K562 (cell line): ENCODE measurements at regions not wholly inside any gene's neighbourhood (a gene's known extent, or its start where the extent isn't known, plus 50 kb on each side); places are given as distances from the start of the nearest gene placed in this dataset.

Experiments
- ATAC-seq: fragments of 200-7000 bp; cut with Tn5 transposase; 3 replicates; pipeline ENCODE4 v1.9.1; 2020; ENCODE audit warnings: moderate library complexity
- BruUV-seq: library from RNA; stranded (reverse); fragments of 400-500 nt; replicated peaks from 2 replicates; lab custom pipeline; 2021; lab: Mats Ljungman, UMichigan
- CTCF ChIA-PET: fragments of 300-600 bp; formaldehyde crosslinking; extraction: SDS; loops from one replicate; lab custom pipeline; 2021; ENCODE audit warnings: low intra/inter-chr PET ratio; lab: Yijun Ruan, JAX
- POLR2A ChIA-PET: fragments of 300-600, 350-650 bp; sonication (Branson Sonifier 250); formaldehyde crosslinking; extraction: SDS; loops from one replicate; lab custom pipeline; 2021; ENCODE audit warnings: antibody characterized with exemption, inconsistent platforms; lab: Yijun Ruan, JAX
- DNase-seq, 4 experiments: peaks; one replicate each; pipeline versions ENCODE4 v3.0.0 to v3.0.0-alpha.2; 2011 to 2018; ENCODE audit warnings: low spot score in 3 of 4, mixed read lengths in 3 of 4; ENCODE audit errors: extremely low read depth in 1 of 4
- FAIRE-seq: peaks from 2 replicates; lab custom pipeline; 2011; peaks lifted over from hg19 to GRCh38; lab: Jason Lieb, UNC
- H2AFZ ChIP-seq: 2 replicates; pipeline ENCODE4 v1.6.0; 2011; ENCODE audit warnings: low read depth, low read length, control low read depth, inconsistent platforms
- H3K27ac ChIP-seq: fragments of 200-600 bp; 3 replicates; pipeline ENCODE4 v1.8.0; 2011; ENCODE audit warnings: low read depth, mild to moderate bottlenecking, control low read depth, inconsistent platforms, low read length, moderate library complexity, mixed read lengths; ENCODE audit errors: extremely low read depth
- H3K27me3 ChIP-seq, 2 experiments: fragments of 300-600 bp in 1 of 2; 2 replicates in 1 of 2; 3 replicates in 1 of 2; pipeline versions ENCODE4 v1.6.0 to v1.8.0; 2011; ENCODE audit warnings: inconsistent platforms in 2 of 2, low read length in 2 of 2, mild to moderate bottlenecking in 1 of 2, mixed read lengths in 1 of 2, moderate library complexity in 1 of 2; ENCODE audit not compliant: control insufficient read depth in 2 of 2, insufficient read depth in 2 of 2
- H3K36me3 ChIP-seq: fragments of 300-600 bp; 3 replicates; pipeline ENCODE4 v1.8.0; 2011; ENCODE audit warnings: mild to moderate bottlenecking, low read length, inconsistent platforms; ENCODE audit not compliant: control insufficient read depth, insufficient read depth
- H3K4me1 ChIP-seq, 2 experiments: fragments of 200-600 bp in 1 of 2; replicated peaks in 1 of 2; 2 replicates in 1 of 2; 3 replicates in 1 of 2; pipeline versions ENCODE4 v1.5.1 to v1.8.0; 2011; ENCODE audit warnings: inconsistent platforms in 2 of 2, low read length in 2 of 2, mild to moderate bottlenecking in 1 of 2, mixed read lengths in 1 of 2, moderate library complexity in 1 of 2; ENCODE audit not compliant: control insufficient read depth in 2 of 2, insufficient read depth in 2 of 2
- H3K4me2 ChIP-seq: 2 replicates; pipeline ENCODE4 v1.6.1; 2011; ENCODE audit warnings: low read length, control low read depth, inconsistent platforms, mixed read lengths; ENCODE audit not compliant: insufficient read depth
- H3K4me3 ChIP-seq: fragments of 200-600 bp; sonication (generic), shearing (Covaris generic); 2 replicates; pipeline ENCODE4 v1.5.1; 2016; ENCODE audit warnings: control low read depth, inconsistent platforms
- H3K79me2 ChIP-seq: fragments of 200-600 bp; 3 replicates; pipeline ENCODE4 v1.8.0; 2011; ENCODE audit warnings: low read length, inconsistent platforms; ENCODE audit not compliant: control insufficient read depth, insufficient read depth
- H3K9ac ChIP-seq, 2 experiments: 2 replicates each; pipeline versions ENCODE4 v1.6.0 to v1.6.1; 2011; ENCODE audit warnings: low read depth in 2 of 2, low read length in 2 of 2, control low read depth in 1 of 2, inconsistent platforms in 1 of 2, mild to moderate bottlenecking in 1 of 2, mixed read lengths in 1 of 2; ENCODE audit not compliant: insufficient read depth in 1 of 2
- H3K9me1 ChIP-seq: one replicate; pipeline ENCODE4 v1.6.0; 2011; ENCODE audit warnings: inconsistent platforms, mild to moderate bottlenecking, low read length, moderate library complexity; ENCODE audit not compliant: control insufficient read depth, insufficient read depth
- H3K9me3 ChIP-seq: replicated peaks from 2 replicates; pipeline ENCODE4 v1.5.1; 2011; ENCODE audit warnings: low read depth, low read length, inconsistent platforms; ENCODE audit not compliant: control insufficient read depth, insufficient read depth
- H4K20me1 ChIP-seq: replicated peaks from 2 replicates; pipeline ENCODE4 v1.6.1; 2011; ENCODE audit warnings: low read length, inconsistent platforms, mixed read lengths; ENCODE audit not compliant: control insufficient read depth, insufficient read depth
- BRCA1 ChIP-seq, 2 experiments: fragments of 450-650 bp in 1 of 2; sonication (generic) in 1 of 2; formaldehyde crosslinking in 1 of 2; IDR thresholded peaks; 2 replicates each; pipeline versions ENCODE4 v1.5.0 to v1.6.1; 2017 to 2020; ENCODE audit warnings: mild to moderate bottlenecking in 1 of 2, missing genetic modification reagents in 1 of 2
- CHD2 ChIP-seq: IDR thresholded peaks from 2 replicates; pipeline ENCODE4 v1.6.1; 2011; ENCODE audit warnings: low read depth, low read length
- MCM2 ChIP-seq: fragments of 450-650 bp; IDR thresholded peaks from 2 replicates; pipeline ENCODE4 v1.6.1; 2017; ENCODE audit warnings: low read depth, mild to moderate bottlenecking
- MYC ChIP-seq, 2 experiments: fragments of 250-450 bp in 1 of 2; sonication (Bioruptor Pico) in 1 of 2; IDR thresholded peaks; 2 replicates each; pipeline versions ENCODE4 v1.5.1 to v1.6.1; 2012 to 2021; ENCODE audit warnings: low read depth in 2 of 2, borderline replicate concordance in 1 of 2, improper control_type of control experiment in 1 of 2, low read length in 1 of 2, mild to moderate bottlenecking in 1 of 2, moderate library complexity in 1 of 2
- NFATC3 ChIP-seq: fragments of 450-650 bp; IDR thresholded peaks from 2 replicates; pipeline ENCODE4 v1.6.1; 2017; ENCODE audit warnings: mild to moderate bottlenecking
- RFX1 ChIP-seq: fragments of 450-650 bp; IDR thresholded peaks from 2 replicates; pipeline ENCODE4 v1.6.1; 2016; ENCODE audit warnings: mild to moderate bottlenecking, moderate library complexity
- TEAD4 ChIP-seq, 2 experiments: sonication (generic) in 1 of 2; formaldehyde crosslinking in 1 of 2; IDR thresholded peaks; 2 replicates each; pipeline versions ENCODE4 v1.6.1 to v1.8.0; 2012 to 2022; ENCODE audit warnings: borderline replicate concordance in 1 of 2, inconsistent platforms in 1 of 2, low read length in 1 of 2, mild to moderate bottlenecking in 1 of 2, missing genetic modification reagents in 1 of 2
- ZNF143 ChIP-seq: sonication (generic); formaldehyde crosslinking; IDR thresholded peaks from 2 replicates; pipeline ENCODE4 v1.9.0; 2022; ENCODE audit warnings: mild to moderate bottlenecking, missing genetic modification reagents
- WGBS: fragments of 100-300 bp; shearing (Covaris generic); methylation state at CpG from one replicate; pipeline ENCODE4 v1.1.6; 2016; ENCODE audit warnings: low coverage, mixed read lengths; ENCODE audit not compliant: insufficient coverage; ENCODE audit errors: missing lambda C conversion rate; 5-methylcytosine and 5-hydroxymethylcytosine counted together
- in situ Hi-C: fragments of 300-500 bp; cut with MboI; formaldehyde crosslinking; loops from 4 replicates; pipeline ENCODE4 v1.15.0; 2018; ENCODE audit warnings: inconsistent platforms, mixed read lengths
- intact Hi-C: fragments of 100-400 bp; cut with micrococcal nuclease; formaldehyde crosslinking; loops from 2 replicates; pipeline ENCODE4 v1.14.2; 2022

- TF ChIP-seq TEAD4 (IDR thresholded peaks at IDR 0.05; ENCODE audit: low read length): no peak
- no peak for TF ChIP-seq TEAD4 (CRISPR knock-in tag; IDR thresholded peaks at IDR 0.05; ENCODE audit: borderline replicate concordance)
- TF ChIP-seq BRCA1 (IDR thresholded peaks at IDR 0.05): no peak
- TF ChIP-seq BRCA1 (CRISPR knock-in tag; IDR thresholded peaks at IDR 0.05): no peak
- TF ChIP-seq ZNF143 (CRISPR knock-in tag): no peak
- no peak for TF ChIP-seq CHD2
- no peak for TF ChIP-seq MCM2
- TF ChIP-seq NFATC3: no peak
Observed at GRCh38 chr16:75854152-75854551, 127.9 kb upstream of the CPHXL start (continued).

DNA sequence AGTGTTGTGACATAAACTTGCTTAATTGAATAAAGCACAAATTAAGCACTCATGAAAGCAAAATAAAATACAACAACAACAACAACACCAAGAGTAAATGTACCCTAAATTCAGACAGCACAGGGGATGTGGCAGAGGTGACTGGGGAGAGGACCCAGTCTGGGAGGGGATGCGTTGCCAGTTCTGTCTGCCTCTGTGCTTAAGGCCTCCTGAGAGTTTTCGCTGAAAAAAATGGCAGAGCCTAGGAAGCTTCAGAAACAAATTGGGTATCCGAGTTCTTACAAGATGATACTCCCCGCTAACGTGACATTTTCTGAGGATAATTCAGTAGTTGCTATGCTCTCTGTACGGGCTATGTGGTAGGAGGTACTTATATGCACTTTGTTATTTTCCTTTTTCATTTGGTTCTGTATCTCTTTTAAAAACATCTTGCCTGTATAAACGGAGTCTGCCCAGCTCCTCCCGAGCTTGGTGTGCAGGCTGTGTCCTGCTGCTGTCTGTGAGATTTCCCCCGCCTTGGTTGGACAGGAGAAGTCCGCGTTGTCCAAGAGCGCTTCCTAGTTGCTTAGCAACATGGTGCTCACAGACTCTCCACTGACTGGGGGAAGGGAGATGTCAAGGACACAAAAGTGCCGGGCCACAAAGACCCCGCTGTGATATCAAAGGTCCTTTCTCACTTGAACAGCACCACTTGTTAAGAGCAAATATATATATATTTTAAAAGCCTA lies 134.2 kb upstream of the CPHXL start:
- no peak for ATAC-seq
- Histone ChIP-seq H3K27me3 (peaks cover 0 to 5% of the 10 kb centered on the region in 2 experiments; a peak in 1 of 5 replicates), H4K20me1 (no peaks in the 10 kb centered on the region), H3K4me2 (no peak overlapping the region), H3K9me1 (no peaks in the 10 kb centered on the region), H3K4me3 (no peak overlapping the region), H3K36me3 (no peaks in the 10 kb centered on the region), H3K9me3 (no peaks in the 10 kb centered on the region), H3K9ac (no peak overlapping the region), H3K4me1 (no peaks in the 10 kb centered on the region), H3K79me2 (no peaks in the 10 kb centered on the region), H3K27ac (no peak overlapping the region), H2AFZ (no peak overlapping the region)
- POLR2A ChIA-PET: no interaction called here
- DNase-seq: peak in 1 of 4 experiments; percentile 3
- in situ Hi-C loops: no loop called here
- no TSS peak for BruUV-seq
- WGBS: 1% methylated on average over 13 of the region's 14 CpGs
- no peak for FAIRE-seq
- CTCF ChIA-PET: no interaction called here
- TF ChIP-seq MYC (IDR thresholded peaks at IDR 0.05; ENCODE audit: low read depth, low read length) (no peak), MYC (CRISPR knock-in tag; IDR thresholded peaks at IDR 0.05; ENCODE audit: borderline replicate concordance, low read depth) (no peak), RFX1 (peak; percentile 67)
- intact Hi-C loops: no loop called here
